ENCODE measurements at regions not wholly inside any gene's neighbourhood (a gene's known extent, or its start where the extent isn't known, plus 50 kb on each side); places are given as distances from the start of the nearest gene placed in this dataset.

DNA sequence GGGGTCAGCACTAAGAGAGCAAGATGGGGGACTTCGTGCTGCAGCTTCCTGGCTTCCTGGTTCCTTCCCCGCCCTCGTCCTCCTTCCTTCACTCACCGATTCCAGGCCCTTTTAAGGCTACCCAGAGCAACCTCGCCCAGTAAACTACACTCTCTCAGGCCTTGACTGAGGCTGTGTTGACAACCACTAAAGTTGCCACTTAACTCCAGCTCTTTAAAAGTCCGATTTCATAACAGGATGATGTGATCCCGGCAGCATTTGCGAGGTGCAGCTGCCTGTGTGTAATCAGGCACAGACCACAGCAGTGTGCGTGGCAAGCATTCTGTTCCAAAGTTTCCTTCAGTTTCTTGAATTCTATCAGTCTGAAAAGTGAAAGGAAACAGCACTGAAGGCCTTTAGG lies 110.6 kb downstream of the RAB11FIP2 start:
- TF ChIP-seq POLR2A (IDR thresholded peaks at IDR 0.05) (no peak), CTCF (IDR thresholded peaks at IDR 0.05) (no peak)

All from lower leg skin (tissue), 3 donors.